H1 (cell line): ENCODE measurements at regions not wholly inside any gene's neighbourhood (a gene's known extent, or its start where the extent isn't known, plus 50 kb on each side); places are given as distances from the start of the nearest gene placed in this dataset.

Experiments
- ATF3 ChIP-seq: IDR thresholded peaks from 2 replicates; pipeline ENCODE4 v1.6.1; 2011; ENCODE audit warnings: low read depth, mild to moderate bottlenecking, low read length; ENCODE audit not compliant: insufficient read depth
- CHD2 ChIP-seq: IDR thresholded peaks from 2 replicates; pipeline ENCODE4 v1.6.1; 2012; ENCODE audit warnings: low read length, improper control_type of control experiment
- CTCF ChIP-seq, 3 experiments: IDR thresholded peaks; 1 replicate in 2 of 3; 2 replicates in 1 of 3; pipeline versions ENCODE4 v1.5.1 to v1.6.1; 2011; ENCODE audit warnings: low read length in 3 of 3, mild to moderate bottlenecking in 3 of 3, inconsistent platforms in 2 of 3, low read depth in 1 of 3, moderate library complexity in 1 of 3; ENCODE audit not compliant: insufficient read depth in 1 of 3; ENCODE audit errors: control extremely low read depth in 1 of 3
- EP300 ChIP-seq, 2 experiments: IDR thresholded peaks; 1 replicate in 1 of 2; 2 replicates in 1 of 2; pipeline ENCODE4 v1.6.1; 2011 to 2012; ENCODE audit warnings: low read depth in 2 of 2, low read length in 2 of 2, mild to moderate bottlenecking in 2 of 2, borderline replicate concordance in 1 of 2, inconsistent platforms in 1 of 2, moderate library complexity in 1 of 2
- EZH2 ChIP-seq: fragments of 200-600 bp; sonication (generic); IDR thresholded peaks from 2 replicates; pipeline ENCODE4 v1.7.1; 2012; ENCODE audit warnings: low read depth, mild to moderate bottlenecking, moderate library complexity, low read length, inconsistent platforms; ENCODE audit not compliant: severe bottlenecking
- FOSL1 ChIP-seq: IDR thresholded peaks from 2 replicates; pipeline ENCODE4 v1.6.1; 2011; ENCODE audit warnings: mild to moderate bottlenecking, low read depth, low read length, moderate library complexity; ENCODE audit not compliant: insufficient read depth
- GABPA ChIP-seq: IDR thresholded peaks from 2 replicates; pipeline ENCODE4 v1.6.1; 2011; ENCODE audit warnings: mild to moderate bottlenecking, low read length, moderate library complexity, borderline replicate concordance; ENCODE audit not compliant: insufficient read depth
- JUN ChIP-seq: IDR thresholded peaks from 2 replicates; pipeline ENCODE4 v1.6.1; 2011; ENCODE audit warnings: low read depth, mild to moderate bottlenecking, improper control_type of control experiment, low read length
- KDM1A ChIP-seq: fragments of 200-600, 300-600 bp; sonication (generic); IDR thresholded peaks from 2 replicates; pipeline ENCODE4 v1.7.1; 2016; ENCODE audit warnings: mild to moderate bottlenecking, low read length, borderline replicate concordance
- KDM4A ChIP-seq: IDR thresholded peaks from one replicate; pipeline ENCODE4 v1.7.1; 2012; ENCODE audit warnings: low read depth, mild to moderate bottlenecking, moderate library complexity, low read length, inconsistent platforms; ENCODE audit not compliant: severe bottlenecking
- MAFK ChIP-seq: IDR thresholded peaks from 2 replicates; pipeline ENCODE4 v1.6.1; 2012; ENCODE audit warnings: low read depth, mild to moderate bottlenecking, improper control_type of control experiment, low read length
- MAX ChIP-seq: IDR thresholded peaks from 2 replicates; pipeline ENCODE4 v1.6.1; 2012; ENCODE audit warnings: inconsistent platforms
- POU5F1 ChIP-seq: IDR thresholded peaks from 2 replicates; pipeline ENCODE4 v1.6.1; 2011; ENCODE audit warnings: low read depth, mild to moderate bottlenecking, low read length, moderate library complexity
- RAD21 ChIP-seq, 2 experiments: IDR thresholded peaks in 1 of 2; conservative IDR thresholded peaks in 1 of 2; 2 replicates each; pipeline ENCODE4 v1.6.1; 2011; ENCODE audit warnings: low read depth in 2 of 2, low read length in 2 of 2, improper control_type of control experiment in 1 of 2, inconsistent platforms in 1 of 2, mild to moderate bottlenecking in 1 of 2, moderate library complexity in 1 of 2
- RNF2 ChIP-seq: fragments of 200-900, 300-1000 bp; sonication (generic); IDR thresholded peaks from 2 replicates; pipeline ENCODE4 v1.7.1; 2016; ENCODE audit warnings: borderline replicate concordance, low read depth, mild to moderate bottlenecking, antibody characterized with exemption, low read length; ENCODE audit not compliant: poor library complexity, severe bottlenecking; ENCODE audit errors: missing control alignments
- SIX5 ChIP-seq: IDR thresholded peaks from 2 replicates; pipeline ENCODE4 v1.6.1; 2011; ENCODE audit warnings: mild to moderate bottlenecking, low read depth, low read length
- SRF ChIP-seq: IDR thresholded peaks from 2 replicates; pipeline ENCODE4 v1.6.1; 2011; ENCODE audit warnings: mild to moderate bottlenecking, low read depth, low read length, moderate library complexity

- TF ChIP-seq CHD2: no peak
- TF ChIP-seq JUN: no peak
- TF ChIP-seq EP300 (IDR thresholded peaks at IDR 0.05; ENCODE audit: borderline replicate concordance in 1 of 2, low read depth in 2 of 2, low read length in 2 of 2): no peak
- peak; percentile 97 for TF ChIP-seq POU5F1
- no peak for TF ChIP-seq RNF2
- 0 out of 2 replicates have a peak, but pooled peaks have one; percentile 18 for TF ChIP-seq MAX
- TF ChIP-seq RAD21 (IDR thresholded peaks at IDR 0.05 in 1 of 2, conservative IDR thresholded peaks at IDR 0.05 in 1 of 2; ENCODE audit: low read depth in 2 of 2, low read length in 2 of 2): peak; percentile 9 to 47; a peak in 2 of 4 replicates
- no peak for TF ChIP-seq SIX5
- no peak for TF ChIP-seq KDM1A
- TF ChIP-seq KDM4A: no peak
- TF ChIP-seq MAFK: no peak
- TF ChIP-seq EZH2: no peak
- TF ChIP-seq FOSL1: no peak
- TF ChIP-seq SRF: no peak
- no peak for TF ChIP-seq GABPA
- peak in 2 of 3 experiments; percentile 10 to 20; a peak in 2 of 4 replicates for TF ChIP-seq CTCF (IDR thresholded peaks at IDR 0.05; ENCODE audit: control extremely low read depth in 1 of 3, insufficient read depth in 1 of 3, low read depth in 1 of 3, low read length in 3 of 3)
- no peak for TF ChIP-seq ATF3
Measured at GRCh38 chr2:19228715-19229114, 129.7 kb downstream of the OSR1 start (continued).
